GM12891 (cell line): ENCODE measurements at regions not wholly inside any gene's neighbourhood (a gene's known extent, or its start where the extent isn't known, plus 50 kb on each side); places are given as distances from the start of the nearest gene placed in this dataset.

Source experiments
- POLR2A ChIP-seq: IDR thresholded peaks from 2 replicates; pipeline ENCODE4 v1.6.1; 2011; ENCODE audit warnings: low read depth, low read length, control low read depth
- POLR2AphosphoS5 ChIP-seq: IDR thresholded peaks from 2 replicates; pipeline ENCODE4 v1.6.1; 2011; ENCODE audit warnings: low read depth, low read length, control low read depth
- POU2F2 ChIP-seq: IDR thresholded peaks from 2 replicates; pipeline ENCODE4 v1.6.1; 2011; ENCODE audit warnings: low read depth, mild to moderate bottlenecking, control low read depth, low read length, moderate library complexity
- TAF1 ChIP-seq: IDR thresholded peaks from 2 replicates; pipeline ENCODE4 v1.6.1; 2011; ENCODE audit warnings: low read depth, low read length, control low read depth

DNA sequence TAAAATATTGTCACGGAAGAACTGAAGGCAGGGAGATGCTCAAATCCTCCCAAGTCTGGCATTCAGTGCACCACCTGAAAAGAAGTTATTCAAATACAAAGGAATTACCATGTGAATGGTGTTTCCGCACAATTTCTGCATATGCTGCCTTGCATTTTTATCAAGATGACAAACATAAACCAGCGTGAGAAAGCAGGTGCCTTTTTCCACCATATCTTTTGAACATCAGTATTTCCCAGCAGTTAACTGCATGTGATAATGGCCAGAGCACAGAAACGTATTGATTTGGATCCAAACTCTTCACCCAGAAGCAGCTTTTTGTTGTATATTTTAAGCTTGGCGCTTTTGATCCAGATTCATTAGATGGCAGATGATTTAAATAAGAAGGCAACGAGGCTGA is 808.0 kb downstream of the TLE1 start:
- TF ChIP-seq POLR2A (no peak), POLR2AphosphoS5 (no peak), TAF1 (no peak), POU2F2 (no peak)
